GM13977 (cell line): ENCODE measurements at regions not wholly inside any gene's neighbourhood (a gene's known extent, or its start where the extent isn't known, plus 50 kb on each side); places are given as distances from the start of the nearest gene placed in this dataset.

Experiments
- DNase-seq: peaks from one replicate; pipeline ENCODE4 v3.0.0; 2012; ENCODE audit warnings: low spot score
- in situ Hi-C: fragments of 300-500 bp; cut with MboI; formaldehyde crosslinking; loops from one replicate; pipeline ENCODE4 v1.12.0; 2022; ENCODE audit warnings: low sequenced_read_pairs, low pct_unique_long_range_greater_than_20kb, mixed read lengths, inconsistent platforms; ENCODE audit not compliant: unreplicated experiment
- TF ChIP-seq, protein P1 (sequence below): IDR thresholded peaks from 2 replicates; pipeline ENCODE4 v1.5.1; 2012; ENCODE audit warnings: mild to moderate bottlenecking, control low read depth; ENCODE audit not compliant: insufficient read depth; ENCODE audit errors: extremely low read depth, missing control alignments

DNA sequence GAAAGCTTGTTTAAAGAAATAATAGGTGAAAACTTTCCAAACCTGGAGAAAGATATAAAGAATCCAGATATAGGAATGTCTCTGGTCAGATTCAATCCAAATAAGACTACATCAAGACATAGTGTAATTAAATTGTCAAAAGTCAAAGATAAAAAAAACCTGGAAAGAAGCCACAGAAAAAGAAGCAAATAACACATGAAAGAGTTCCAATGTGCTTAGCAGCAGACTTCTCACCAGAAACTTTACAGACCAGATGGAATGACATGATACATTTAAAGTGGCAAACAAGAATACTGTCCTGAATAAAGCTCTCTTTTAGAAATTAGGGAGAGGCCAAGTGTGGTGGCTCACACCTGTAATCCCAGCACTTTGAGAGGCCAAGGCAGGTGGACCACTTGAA lies 1039.9 kb downstream of the KCNT2 start:
- in situ Hi-C loops: no loop called here
- TF ChIP-seq, protein P1, sequence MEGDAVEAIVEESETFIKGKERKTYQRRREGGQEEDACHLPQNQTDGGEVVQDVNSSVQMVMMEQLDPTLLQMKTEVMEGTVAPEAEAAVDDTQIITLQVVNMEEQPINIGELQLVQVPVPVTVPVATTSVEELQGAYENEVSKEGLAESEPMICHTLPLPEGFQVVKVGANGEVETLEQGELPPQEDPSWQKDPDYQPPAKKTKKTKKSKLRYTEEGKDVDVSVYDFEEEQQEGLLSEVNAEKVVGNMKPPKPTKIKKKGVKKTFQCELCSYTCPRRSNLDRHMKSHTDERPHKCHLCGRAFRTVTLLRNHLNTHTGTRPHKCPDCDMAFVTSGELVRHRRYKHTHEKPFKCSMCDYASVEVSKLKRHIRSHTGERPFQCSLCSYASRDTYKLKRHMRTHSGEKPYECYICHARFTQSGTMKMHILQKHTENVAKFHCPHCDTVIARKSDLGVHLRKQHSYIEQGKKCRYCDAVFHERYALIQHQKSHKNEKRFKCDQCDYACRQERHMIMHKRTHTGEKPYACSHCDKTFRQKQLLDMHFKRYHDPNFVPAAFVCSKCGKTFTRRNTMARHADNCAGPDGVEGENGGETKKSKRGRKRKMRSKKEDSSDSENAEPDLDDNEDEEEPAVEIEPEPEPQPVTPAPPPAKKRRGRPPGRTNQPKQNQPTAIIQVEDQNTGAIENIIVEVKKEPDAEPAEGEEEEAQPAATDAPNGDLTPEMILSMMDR: no peak
- no peak for DNase-seq

DNA sequence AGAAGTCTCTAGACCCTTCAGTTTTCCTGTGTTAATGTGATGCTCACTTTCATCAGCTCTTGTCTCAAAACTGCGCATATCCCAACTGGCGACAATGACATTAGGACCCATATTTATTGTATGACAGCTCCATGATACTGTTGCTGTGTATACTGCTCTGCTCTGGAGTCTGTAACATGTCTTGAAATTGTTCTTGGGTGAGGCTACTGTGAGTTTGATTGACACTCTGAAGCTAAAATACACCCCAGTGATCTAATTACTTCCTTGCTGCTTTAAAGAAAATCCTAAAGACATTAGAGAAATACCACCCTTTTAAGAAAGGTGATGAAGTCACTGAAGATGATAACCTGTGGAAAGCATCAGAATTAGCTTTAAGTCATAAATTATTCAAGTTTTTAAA lies 1046.2 kb downstream of the KCNT2 start:
- in situ Hi-C loops: no loop called here
- TF ChIP-seq, protein P1: no peak
- DNase-seq: no peak

DNA sequence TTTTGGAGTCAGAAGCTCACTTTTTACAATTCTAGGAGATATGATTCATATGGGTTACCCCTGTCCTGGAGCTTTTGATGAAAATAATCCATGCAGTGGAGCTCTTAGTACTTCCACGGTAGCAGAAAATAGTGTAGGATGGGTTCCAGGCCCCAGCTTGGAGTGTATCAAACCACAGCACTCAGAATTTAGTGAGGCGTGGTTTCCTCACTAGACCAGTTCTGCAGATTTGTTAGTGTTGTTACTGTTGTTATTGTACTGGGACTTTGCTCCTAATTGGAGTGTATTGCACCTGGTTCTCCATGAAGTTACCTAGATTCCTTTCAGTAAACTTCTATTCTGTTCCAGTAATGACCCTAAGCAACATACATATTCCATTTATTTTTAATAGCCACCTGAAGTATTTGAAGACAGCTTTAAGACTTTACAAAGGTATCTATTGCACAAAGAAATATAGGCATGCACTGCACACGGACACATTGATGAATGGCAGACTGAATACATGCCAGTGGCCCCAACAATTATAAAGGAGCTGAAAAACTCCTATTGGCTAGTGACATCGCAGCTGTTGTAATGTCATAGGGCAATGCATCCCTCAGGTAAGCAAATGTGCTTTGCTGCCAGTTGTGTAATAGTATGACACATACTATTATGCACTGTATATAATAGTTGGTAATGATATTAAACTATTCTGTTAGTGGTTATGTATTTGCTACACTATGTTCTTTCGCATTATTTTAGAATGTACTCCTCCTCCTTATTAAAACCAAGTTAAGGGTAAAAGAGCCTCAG lies 1058.0 kb downstream of the KCNT2 start:
- DNase-seq: no peak
- in situ Hi-C loops: no loop called here

DNA sequence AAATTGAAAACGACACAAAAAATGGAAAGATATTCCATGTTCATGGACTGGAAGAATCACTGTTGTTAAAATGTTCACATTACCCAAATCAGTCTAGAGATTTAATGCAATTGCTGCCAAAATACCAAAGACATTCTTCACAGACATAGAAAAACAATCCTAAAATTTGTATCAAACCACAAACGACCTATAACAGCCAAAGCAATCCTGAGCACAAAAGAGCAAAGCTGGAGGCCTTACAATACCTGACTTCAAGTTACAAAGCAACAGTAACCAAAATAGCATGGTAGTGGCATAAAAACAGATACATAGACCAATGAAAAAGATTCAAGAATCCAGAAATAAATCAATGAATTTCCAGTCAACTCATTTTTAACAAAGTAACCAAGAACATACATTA lies 1077.3 kb downstream of the KCNT2 start:
- TF ChIP-seq, protein P1: no peak
- in situ Hi-C loops: no loop called here
- no peak for DNase-seq

More for the DNA sequence above, 1058.0 kb downstream of the KCNT2 start:
- TF ChIP-seq, protein P1: no peak

DNA sequence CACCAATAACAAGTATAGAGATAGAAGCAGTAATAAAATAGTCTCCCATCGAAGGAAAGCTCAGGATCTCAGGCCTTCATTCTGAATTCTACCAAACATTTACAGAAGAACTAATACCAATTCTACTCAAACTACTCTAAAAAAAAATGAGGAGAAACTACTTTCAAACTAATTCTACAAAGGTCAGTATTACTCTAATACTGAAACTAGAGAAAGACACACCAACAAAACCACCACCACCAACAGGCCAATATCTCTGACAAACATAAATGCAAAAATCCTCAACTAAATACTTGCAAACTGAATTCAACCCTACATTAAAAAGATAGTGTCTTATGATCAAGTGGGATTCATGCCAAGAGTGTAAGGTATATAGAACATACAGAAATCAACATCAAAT lies 1078.4 kb downstream of the KCNT2 start:
- DNase-seq: no peak
- TF ChIP-seq, protein P1: no peak

DNA sequence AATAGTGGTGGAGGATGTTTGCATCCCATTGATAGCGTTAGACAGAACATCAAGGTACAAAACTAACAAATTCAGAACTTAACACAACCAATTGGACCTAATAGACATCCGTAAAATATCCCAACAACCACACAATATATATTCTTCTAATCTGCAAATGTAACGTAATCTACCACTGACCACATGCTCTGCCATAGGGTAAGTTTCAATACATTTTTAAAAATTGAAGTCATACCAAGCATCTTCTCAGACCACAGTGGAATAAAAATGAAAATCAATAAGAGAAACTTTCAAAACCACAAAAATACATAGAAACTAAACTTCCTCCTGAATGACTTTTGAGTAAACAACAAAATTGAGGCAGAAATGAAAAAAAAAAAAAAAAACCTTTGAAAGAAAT lies 1087.5 kb downstream of the KCNT2 start:
- TF ChIP-seq, protein P1: no peak
- in situ Hi-C loops: no loop called here
- no peak for DNase-seq

More for the DNA sequence above, 1078.4 kb downstream of the KCNT2 start:
- in situ Hi-C loops: no loop called here
